NCI-H82 (cell line): ENCODE measurements at regions not wholly inside any gene's neighbourhood (a gene's known extent, or its start where the extent isn't known, plus 50 kb on each side); places are given as distances from the start of the nearest gene placed in this dataset.

Experiments
- DNase-seq: peaks from one replicate; lab custom pipeline; 2025; lab: John Stamatoyannopoulos, UW

DNA sequence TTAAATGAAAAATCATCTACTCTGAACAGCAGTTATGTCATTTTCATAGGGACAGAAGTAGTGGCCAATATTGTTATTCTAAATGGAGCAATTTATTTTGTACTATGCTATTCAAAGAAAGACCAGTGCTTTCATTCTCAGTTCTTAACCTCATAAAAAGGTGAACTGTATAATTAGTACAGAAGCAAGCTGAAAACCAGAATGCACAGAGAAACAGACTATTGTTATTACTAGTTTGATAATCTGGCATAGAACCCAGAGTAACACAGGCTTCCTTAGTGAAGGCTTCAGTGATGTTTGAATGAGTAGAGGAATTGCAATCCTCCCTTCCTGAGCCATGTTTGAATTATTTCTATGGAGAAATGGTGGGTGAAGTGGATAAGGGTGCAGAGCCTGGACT is 131.6 kb upstream of the LRRC7 start:
- DNase-seq: no peak

GRCh38 chr1:69438056-69438795 is 129.5 kb upstream of the LRRC7 start:
- no peak for DNase-seq

DNA sequence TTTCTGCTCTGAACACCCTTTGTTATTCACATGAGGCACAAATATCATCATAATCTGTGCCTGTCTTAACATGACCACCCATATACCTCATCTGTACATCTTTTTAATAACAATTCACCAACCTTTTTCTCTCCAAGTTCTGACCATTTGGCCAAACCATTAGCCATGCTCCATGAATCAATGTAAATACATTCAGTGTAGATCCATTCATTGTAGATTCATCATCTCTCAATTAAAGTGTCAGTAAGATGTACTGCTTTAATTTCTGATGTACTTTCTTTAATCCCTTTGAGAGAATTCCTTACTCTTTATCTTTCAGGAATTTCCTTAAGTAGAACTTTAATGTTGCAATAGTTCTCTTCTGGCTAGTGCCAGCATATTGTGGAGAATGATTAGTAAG is 126.2 kb upstream of the LRRC7 start:
- no peak for DNase-seq

DNA sequence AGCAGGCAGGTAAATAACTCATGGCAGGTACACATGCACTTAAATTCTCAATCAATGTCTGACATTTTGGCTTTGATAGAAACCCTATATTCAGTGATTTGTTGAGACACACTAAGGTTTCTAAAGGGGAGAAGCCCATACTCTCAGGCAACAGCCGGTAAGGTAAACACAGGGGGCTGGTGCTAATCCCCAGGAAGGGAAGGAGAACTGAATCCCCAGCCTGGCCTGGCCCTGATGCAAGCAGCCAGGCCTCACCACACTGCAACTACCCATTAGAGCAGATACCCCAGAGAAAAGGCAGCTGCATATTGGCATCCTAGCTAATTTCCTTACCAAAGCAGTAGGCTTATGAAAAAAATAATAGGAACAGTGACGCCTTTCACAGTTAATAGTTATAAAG is 116.5 kb upstream of the LRRC7 start:
- peak; percentile 27 for DNase-seq

GRCh38 chr1:69455718-69456117 is 112.0 kb upstream of the LRRC7 start:
- no peak for DNase-seq

DNA sequence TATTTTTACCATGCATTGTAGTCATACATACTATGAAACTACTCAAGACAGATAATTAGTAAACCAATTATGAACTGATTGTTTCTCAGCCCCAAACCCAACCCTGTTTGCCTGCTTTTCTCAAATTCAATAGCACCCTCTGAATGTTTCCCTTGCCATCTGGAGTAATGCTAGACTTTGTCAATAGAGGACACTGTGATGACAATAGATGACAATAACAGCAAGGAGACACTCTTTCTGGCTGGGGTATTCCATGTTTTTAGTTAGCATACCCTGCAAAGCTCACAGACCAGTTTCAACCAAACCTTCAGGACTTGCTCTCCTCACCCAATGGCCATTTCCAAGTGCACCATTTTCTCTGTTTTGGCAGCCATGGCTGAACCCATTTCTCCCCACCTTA is 108.5 kb upstream of the LRRC7 start:
- DNase-seq: no peak

DNA sequence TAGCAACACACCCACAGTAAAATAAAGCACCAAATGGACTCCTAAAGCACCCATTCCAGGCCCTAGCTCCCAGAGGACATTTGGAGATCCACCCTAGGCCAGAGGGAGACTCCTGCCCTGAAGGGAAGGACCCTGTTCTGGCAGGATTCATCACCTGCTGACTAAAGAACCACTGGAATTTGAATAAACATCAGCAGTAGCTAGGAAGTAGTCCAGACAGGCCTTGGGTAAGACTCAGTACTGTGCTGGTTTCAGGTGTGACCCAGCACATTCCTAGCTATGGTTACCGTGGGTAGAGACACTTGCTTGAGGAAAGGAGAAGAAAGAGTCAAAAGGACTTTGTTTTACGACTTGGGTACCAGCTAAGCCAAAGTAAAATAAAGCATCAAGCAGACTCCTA is 92.7 kb upstream of the LRRC7 start:
- no peak for DNase-seq

GRCh38 chr1:69479734-69480133 is 88.0 kb upstream of the LRRC7 start:
- no peak for DNase-seq

GRCh38 chr1:69483246-69483645 is 84.5 kb upstream of the LRRC7 start:
- DNase-seq: no peak

DNA sequence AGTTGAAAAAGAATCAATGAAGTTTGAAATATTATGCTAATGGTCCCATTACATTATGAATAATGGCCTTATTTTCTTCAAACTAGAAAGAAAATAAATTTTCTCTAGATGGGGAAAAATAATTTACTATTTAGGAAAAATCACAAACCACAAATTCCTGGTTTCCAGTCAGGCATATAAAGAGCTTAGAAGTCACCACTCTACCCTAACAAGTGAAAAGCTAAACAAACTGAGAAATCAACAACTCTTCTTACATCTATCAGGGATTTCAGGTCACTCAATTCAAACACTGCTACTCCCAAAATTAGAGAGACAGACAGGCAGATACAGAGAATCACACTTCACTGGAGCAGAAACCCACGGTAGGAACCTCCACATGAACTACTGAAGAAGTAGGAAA is 82.1 kb upstream of the LRRC7 start:
- DNase-seq: no peak

- no peak for DNase-seq
These were observed 76.3 kb upstream of the LRRC7 start for GRCh38 chr1:69491416-69491815.

GRCh38 chr1:69492286-69492685 is 75.4 kb upstream of the LRRC7 start:
- no peak for DNase-seq

- DNase-seq: no peak
These were observed 73.5 kb upstream of the LRRC7 start for GRCh38 chr1:69494221-69494620.

DNA sequence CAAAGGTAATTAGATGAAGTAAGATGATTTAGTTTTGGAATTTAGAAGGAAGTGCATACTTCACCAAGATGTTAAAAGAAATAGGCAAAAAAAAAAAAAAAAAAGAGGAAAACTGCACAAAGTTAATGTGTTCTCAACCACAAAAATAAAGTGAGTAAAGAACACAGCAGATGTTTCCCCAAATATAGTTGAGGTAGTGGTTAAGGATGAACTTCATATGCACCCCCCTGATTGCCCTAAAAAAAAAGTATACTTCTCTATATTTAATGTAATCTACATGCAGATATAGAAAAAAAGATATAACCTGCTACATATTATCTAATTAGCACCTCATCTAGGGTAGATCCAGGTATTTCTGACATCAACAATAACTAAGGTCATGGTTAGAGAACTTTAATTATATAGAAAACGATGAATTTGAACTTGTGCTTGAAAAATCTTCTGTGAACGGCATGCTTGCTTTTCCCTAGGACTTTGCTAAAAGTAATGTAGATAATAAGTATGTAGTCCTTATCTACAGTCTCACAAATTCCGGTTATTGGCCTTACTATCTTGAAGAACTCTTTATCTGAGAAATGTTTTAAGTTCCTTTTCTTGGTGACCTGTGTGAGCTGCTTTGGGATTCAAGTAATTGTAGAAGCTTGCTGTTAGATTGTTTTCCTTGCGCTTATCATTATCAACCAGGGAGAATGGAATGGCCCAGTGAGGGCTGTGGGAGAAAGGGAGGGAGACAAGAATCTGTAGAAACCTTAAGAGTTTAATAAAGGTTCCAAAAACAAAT is 70.1 kb upstream of the LRRC7 start:
- DNase-seq: no peak

DNA sequence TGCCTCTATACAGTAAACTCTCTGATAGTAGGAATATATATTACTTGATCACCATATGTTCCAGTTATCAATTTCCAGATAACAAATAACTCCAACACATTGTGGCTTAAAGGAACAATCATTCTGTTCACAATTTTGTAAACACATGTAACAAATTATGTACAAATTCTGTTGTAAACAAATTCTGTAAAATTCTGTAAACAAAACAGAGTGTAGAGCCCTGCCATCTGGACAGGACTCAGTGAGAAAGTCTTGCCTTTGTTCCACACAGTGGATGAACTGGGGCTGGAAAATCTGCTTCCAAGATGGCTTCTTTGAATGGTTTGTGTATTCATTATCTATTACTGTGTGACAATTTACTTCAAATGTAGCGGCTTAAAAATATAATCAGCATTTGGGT is 69.0 kb upstream of the LRRC7 start:
- no peak for DNase-seq

- no peak for DNase-seq
These were observed 68.4 kb upstream of the LRRC7 start for GRCh38 chr1:69499203-69499803.

GRCh38 chr1:69502991-69503390 is 64.7 kb upstream of the LRRC7 start:
- DNase-seq: no peak

GRCh38 chr1:69504730-69505252 is 62.9 kb upstream of the LRRC7 start:
- no peak for DNase-seq

DNA sequence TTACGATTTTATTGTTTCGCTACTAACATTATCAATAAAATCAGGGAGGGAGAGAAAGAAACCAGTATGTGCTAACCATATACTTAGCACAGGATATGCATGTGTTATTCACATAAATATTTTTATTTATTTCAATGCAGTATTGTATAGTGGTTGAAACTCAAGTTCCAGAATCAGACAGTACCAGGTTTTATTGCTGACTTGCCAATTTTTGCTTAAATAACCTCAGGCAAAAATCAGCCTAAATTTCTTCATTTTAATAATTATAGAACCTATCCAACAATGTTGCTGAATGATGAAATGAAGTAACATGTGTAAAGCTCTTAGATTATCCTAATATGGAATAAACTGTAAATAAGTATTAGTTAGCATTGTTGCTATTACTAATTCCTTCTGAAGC is 61.4 kb upstream of the LRRC7 start:
- DNase-seq: no peak

DNA sequence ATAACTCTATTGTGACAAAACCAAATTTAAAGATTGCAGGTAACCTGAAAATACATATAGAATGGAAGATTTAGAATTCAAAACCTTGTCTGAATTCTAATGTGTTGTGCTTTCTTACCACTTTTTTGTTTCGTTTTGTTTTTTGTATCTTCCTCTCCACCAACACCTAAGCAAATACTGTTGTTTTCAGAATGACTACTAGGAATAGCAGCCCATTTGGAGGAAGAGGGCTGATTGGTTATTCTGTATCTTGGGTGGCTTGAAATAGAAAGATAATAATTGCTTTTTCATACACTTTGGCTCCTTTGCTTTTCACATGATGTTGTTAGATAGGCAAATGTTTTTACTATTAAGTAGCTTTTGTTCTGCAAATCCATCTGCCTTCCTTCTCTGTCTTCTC is 61.0 kb upstream of the LRRC7 start:
- no peak for DNase-seq

GRCh38 chr1:69510026-69510425 is 57.7 kb upstream of the LRRC7 start:
- DNase-seq: no peak

- no peak for DNase-seq
These were observed 56.1 kb upstream of the LRRC7 start for GRCh38 chr1:69511426-69512192.
